ENCODE measurements at regions not wholly inside any gene's neighbourhood (a gene's known extent, or its start where the extent isn't known, plus 50 kb on each side); places are given as distances from the start of the nearest gene placed in this dataset.

- TF ChIP-seq POLR2A (IDR thresholded peaks at IDR 0.05; ENCODE audit: insufficient read depth in 1 of 2, low read depth in 2 of 2, low read length in 2 of 2) (no peak), REST (IDR thresholded peaks at IDR 0.05; ENCODE audit: borderline replicate concordance in 1 of 2, low read depth in 1 of 2, low read length in 2 of 2) (no peak), ZBTB44 (CRISPR knock-in tag; IDR thresholded peaks at IDR 0.05) (no peak)
- TF ChIP-seq, protein P1, sequence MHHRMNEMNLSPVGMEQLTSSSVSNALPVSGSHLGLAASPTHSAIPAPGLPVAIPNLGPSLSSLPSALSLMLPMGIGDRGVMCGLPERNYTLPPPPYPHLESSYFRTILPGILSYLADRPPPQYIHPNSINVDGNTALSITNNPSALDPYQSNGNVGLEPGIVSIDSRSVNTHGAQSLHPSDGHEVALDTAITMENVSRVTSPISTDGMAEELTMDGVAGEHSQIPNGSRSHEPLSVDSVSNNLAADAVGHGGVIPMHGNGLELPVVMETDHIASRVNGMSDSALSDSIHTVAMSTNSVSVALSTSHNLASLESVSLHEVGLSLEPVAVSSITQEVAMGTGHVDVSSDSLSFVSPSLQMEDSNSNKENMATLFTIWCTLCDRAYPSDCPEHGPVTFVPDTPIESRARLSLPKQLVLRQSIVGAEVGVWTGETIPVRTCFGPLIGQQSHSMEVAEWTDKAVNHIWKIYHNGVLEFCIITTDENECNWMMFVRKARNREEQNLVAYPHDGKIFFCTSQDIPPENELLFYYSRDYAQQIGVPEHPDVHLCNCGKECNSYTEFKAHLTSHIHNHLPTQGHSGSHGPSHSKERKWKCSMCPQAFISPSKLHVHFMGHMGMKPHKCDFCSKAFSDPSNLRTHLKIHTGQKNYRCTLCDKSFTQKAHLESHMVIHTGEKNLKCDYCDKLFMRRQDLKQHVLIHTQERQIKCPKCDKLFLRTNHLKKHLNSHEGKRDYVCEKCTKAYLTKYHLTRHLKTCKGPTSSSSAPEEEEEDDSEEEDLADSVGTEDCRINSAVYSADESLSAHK (CRISPR knock-in tag; IDR thresholded peaks at IDR 0.05; ENCODE audit: borderline replicate concordance): no peak
Observed at GRCh38 chr3:139728414-139728813, 50.6 kb upstream of the NMNAT3 start.
